ENCODE measurements at regions not wholly inside any gene's neighbourhood (a gene's known extent, or its start where the extent isn't known, plus 50 kb on each side); places are given as distances from the start of the nearest gene placed in this dataset.
"Not testable (repeated sequence)": the region's sequence is repeated elsewhere in the genome, so short reads cannot be mapped to it uniquely, and the experiment has no call there.

DNA sequence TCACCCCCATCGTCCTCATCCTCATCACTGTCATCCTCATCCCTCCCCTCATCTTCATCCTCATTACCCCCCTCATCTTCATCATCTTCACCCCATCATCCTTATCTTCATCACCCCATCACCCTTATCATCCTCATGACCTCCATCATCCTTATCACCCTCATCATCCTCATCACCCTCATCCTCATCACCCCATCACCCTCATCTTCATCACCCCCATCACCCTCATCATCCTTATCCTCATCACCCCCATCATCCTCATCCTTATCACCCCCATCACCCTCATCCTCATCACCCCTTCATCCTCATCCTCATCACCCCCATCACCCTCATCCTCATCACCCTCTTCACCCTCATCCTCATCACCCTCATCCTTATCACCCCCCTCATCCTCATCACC lies 99.9 kb downstream of the NCOR2 start:
- TF ChIP-seq, protein P1, sequence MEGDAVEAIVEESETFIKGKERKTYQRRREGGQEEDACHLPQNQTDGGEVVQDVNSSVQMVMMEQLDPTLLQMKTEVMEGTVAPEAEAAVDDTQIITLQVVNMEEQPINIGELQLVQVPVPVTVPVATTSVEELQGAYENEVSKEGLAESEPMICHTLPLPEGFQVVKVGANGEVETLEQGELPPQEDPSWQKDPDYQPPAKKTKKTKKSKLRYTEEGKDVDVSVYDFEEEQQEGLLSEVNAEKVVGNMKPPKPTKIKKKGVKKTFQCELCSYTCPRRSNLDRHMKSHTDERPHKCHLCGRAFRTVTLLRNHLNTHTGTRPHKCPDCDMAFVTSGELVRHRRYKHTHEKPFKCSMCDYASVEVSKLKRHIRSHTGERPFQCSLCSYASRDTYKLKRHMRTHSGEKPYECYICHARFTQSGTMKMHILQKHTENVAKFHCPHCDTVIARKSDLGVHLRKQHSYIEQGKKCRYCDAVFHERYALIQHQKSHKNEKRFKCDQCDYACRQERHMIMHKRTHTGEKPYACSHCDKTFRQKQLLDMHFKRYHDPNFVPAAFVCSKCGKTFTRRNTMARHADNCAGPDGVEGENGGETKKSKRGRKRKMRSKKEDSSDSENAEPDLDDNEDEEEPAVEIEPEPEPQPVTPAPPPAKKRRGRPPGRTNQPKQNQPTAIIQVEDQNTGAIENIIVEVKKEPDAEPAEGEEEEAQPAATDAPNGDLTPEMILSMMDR (IDR thresholded peaks at IDR 0.05; ENCODE audit: low read depth, low read length, poor library complexity, severe bottlenecking), result not testable (repeated sequence)
- not testable (repeated sequence) for TF ChIP-seq EZH2phosphoT487 (IDR thresholded peaks at IDR 0.05; ENCODE audit: borderline replicate concordance, low read length)
